ENCODE measurements at regions not wholly inside any gene's neighbourhood (a gene's known extent, or its start where the extent isn't known, plus 50 kb on each side); places are given as distances from the start of the nearest gene placed in this dataset.

GRCh38 chr1:222372221-222372620, 175.7 kb downstream of the HHIPL2 start:
- no peaks in the 10 kb centered on the region for H4K20me1 ChIP-seq (ENCODE audit: control insufficient read depth, insufficient read depth, low read depth, low read length)
- H3K4me1 ChIP-seq (ENCODE audit: control insufficient read depth, low read length): no peaks in the 10 kb centered on the region
- H3K27ac ChIP-seq (ENCODE audit: low read depth, low read length): no peak overlapping the region
- H3K9me2 ChIP-seq (replicated peaks; ENCODE audit: control insufficient read depth, low read length): no peaks in the 10 kb centered on the region
- H3K79me2 ChIP-seq (ENCODE audit: control insufficient read depth, low read length): no peaks in the 10 kb centered on the region
- H3K4me3 ChIP-seq (ENCODE audit: low read length): no peak overlapping the region
- H3K36me3 ChIP-seq (ENCODE audit: control insufficient read depth, low read length): no peaks in the 10 kb centered on the region
- H3K27me3 ChIP-seq (ENCODE audit: control insufficient read depth, low read length): no peaks in the 10 kb centered on the region
- no peak for TF ChIP-seq CTCF (IDR thresholded peaks at IDR 0.05; ENCODE audit: low read depth, low read length, poor library complexity, severe bottlenecking)
- no peaks in the 10 kb centered on the region for H3F3A ChIP-seq (ENCODE audit: control insufficient read depth, insufficient read depth)
- no peak overlapping the region for H3K4me2 ChIP-seq (ENCODE audit: low read length)
- H3K9me3 ChIP-seq (ENCODE audit: control insufficient read depth, insufficient read depth, low read length): no peaks in the 10 kb centered on the region

GRCh38 chr1:222370913-222371675, 176.8 kb downstream of the HHIPL2 start:
- H3K9me2 ChIP-seq (replicated peaks; ENCODE audit: control insufficient read depth, low read length): no peaks in the 10 kb centered on the region
- H3K4me3 ChIP-seq (ENCODE audit: low read length): no peak overlapping the region
- TF ChIP-seq EZH2phosphoT487 (IDR thresholded peaks at IDR 0.05; ENCODE audit: borderline replicate concordance, low read length): no peak
- no peak for TF ChIP-seq CTCF (IDR thresholded peaks at IDR 0.05; ENCODE audit: low read depth, low read length, poor library complexity, severe bottlenecking)
- no peak overlapping the region for H3K4me2 ChIP-seq (ENCODE audit: low read length)
- H3K27ac ChIP-seq (ENCODE audit: low read depth, low read length): no peak overlapping the region
- no peaks in the 10 kb centered on the region for H3K36me3 ChIP-seq (ENCODE audit: control insufficient read depth, low read length)
- H4K20me1 ChIP-seq (ENCODE audit: control insufficient read depth, insufficient read depth, low read depth, low read length): no peaks in the 10 kb centered on the region
- H3K4me1 ChIP-seq (ENCODE audit: control insufficient read depth, low read length): no peaks in the 10 kb centered on the region
- no peaks in the 10 kb centered on the region for H3K27me3 ChIP-seq (ENCODE audit: control insufficient read depth, low read length)
- no peaks in the 10 kb centered on the region for H3K79me2 ChIP-seq (ENCODE audit: control insufficient read depth, low read length)
- H3F3A ChIP-seq (ENCODE audit: control insufficient read depth, insufficient read depth): no peaks in the 10 kb centered on the region
- H3K9me3 ChIP-seq (ENCODE audit: control insufficient read depth, insufficient read depth, low read length): no peaks in the 10 kb centered on the region

GRCh38 chr1:222370081-222370912, 177.6 kb downstream of the HHIPL2 start:
- Histone ChIP-seq H3K4me2 (ENCODE audit: low read length) (no peak overlapping the region), H3K27me3 (ENCODE audit: control insufficient read depth, low read length) (no peaks in the 10 kb centered on the region), H4K20me1 (ENCODE audit: control insufficient read depth, insufficient read depth, low read depth, low read length) (no peaks in the 10 kb centered on the region)

More at GRCh38 chr1:222370081-222370912, 177.6 kb downstream of the HHIPL2 start:
- H3K36me3 ChIP-seq (ENCODE audit: control insufficient read depth, low read length): no peaks in the 10 kb centered on the region
- H3K9me2 ChIP-seq (replicated peaks; ENCODE audit: control insufficient read depth, low read length): no peaks in the 10 kb centered on the region
- no peaks in the 10 kb centered on the region for H3K4me1 ChIP-seq (ENCODE audit: control insufficient read depth, low read length)
- no peak overlapping the region for H3K4me3 ChIP-seq (ENCODE audit: low read length)
- H3F3A ChIP-seq (ENCODE audit: control insufficient read depth, insufficient read depth): no peaks in the 10 kb centered on the region
- no peaks in the 10 kb centered on the region for H3K79me2 ChIP-seq (ENCODE audit: control insufficient read depth, low read length)
- no peak overlapping the region for H3K27ac ChIP-seq (ENCODE audit: low read depth, low read length)
- TF ChIP-seq EZH2phosphoT487 (IDR thresholded peaks at IDR 0.05; ENCODE audit: borderline replicate concordance, low read length) (no peak), CTCF (IDR thresholded peaks at IDR 0.05; ENCODE audit: low read depth, low read length, poor library complexity, severe bottlenecking) (no peak)
- H3K9me3 ChIP-seq (ENCODE audit: control insufficient read depth, insufficient read depth, low read length): no peaks in the 10 kb centered on the region
